ENCODE measurements at regions not wholly inside any gene's neighbourhood (a gene's known extent, or its start where the extent isn't known, plus 50 kb on each side); places are given as distances from the start of the nearest gene placed in this dataset.
"Not testable (repeated sequence)": the region's sequence is repeated elsewhere in the genome, so short reads cannot be mapped to it uniquely, and the experiment has no call there.

DNA sequence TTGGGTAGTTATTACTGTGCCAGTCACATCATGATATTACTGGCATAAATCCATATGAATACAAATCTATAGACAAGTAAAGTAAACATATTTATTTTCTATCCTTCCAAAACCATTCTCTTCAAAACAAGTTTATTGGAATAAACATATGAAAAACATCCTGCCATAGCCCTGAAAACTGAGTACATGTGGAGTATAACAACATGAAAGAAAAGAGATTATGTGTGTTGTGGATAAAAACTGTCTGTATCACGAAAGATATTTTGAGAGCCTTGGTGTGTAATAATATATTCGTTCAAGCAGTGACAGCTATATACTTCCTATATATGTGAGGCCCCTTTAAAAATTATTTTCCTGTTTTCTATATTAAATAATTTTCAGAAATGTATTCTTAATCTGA lies 1742.2 kb downstream of the ARAP2 start:
- Histone ChIP-seq H3K79me2 (ENCODE audit: control insufficient read depth, insufficient read depth, low read length) (no peaks in the 10 kb centered on the region), H3K4me3 (replicated peaks in 1 of 4; ENCODE audit: control extremely low read depth in 1 of 4, insufficient read depth in 1 of 4, low read depth in 3 of 4, low read length in 4 of 4) (no peak overlapping the region), H3K4me2 (ENCODE audit: extremely low read depth, insufficient read depth, low read length) (no peak overlapping the region), H3K27me3 (ENCODE audit: control insufficient read depth, insufficient read depth, low read length) (no peaks in the 10 kb centered on the region), H2AFZ (ENCODE audit: low read length) (no peak overlapping the region), H4K20me1 (ENCODE audit: control insufficient read depth, extremely low read depth, insufficient read depth, low read length) (no peaks in the 10 kb centered on the region), H3K4me1 (ENCODE audit: control insufficient read depth, extremely low read depth, insufficient read depth, low read length) (no peaks in the 10 kb centered on the region), H3K9me3 (ENCODE audit: control insufficient read depth, insufficient read depth, low read depth, low read length) (no peaks in the 10 kb centered on the region), H3K36me3 (ENCODE audit: control insufficient read depth, insufficient read depth, low read length) (no peaks in the 10 kb centered on the region), H3K9ac (ENCODE audit: insufficient read depth, low read length) (no peak overlapping the region), H3K27ac (ENCODE audit: insufficient read depth, low read length) (no peak overlapping the region)
- TF ChIP-seq, protein P1, sequence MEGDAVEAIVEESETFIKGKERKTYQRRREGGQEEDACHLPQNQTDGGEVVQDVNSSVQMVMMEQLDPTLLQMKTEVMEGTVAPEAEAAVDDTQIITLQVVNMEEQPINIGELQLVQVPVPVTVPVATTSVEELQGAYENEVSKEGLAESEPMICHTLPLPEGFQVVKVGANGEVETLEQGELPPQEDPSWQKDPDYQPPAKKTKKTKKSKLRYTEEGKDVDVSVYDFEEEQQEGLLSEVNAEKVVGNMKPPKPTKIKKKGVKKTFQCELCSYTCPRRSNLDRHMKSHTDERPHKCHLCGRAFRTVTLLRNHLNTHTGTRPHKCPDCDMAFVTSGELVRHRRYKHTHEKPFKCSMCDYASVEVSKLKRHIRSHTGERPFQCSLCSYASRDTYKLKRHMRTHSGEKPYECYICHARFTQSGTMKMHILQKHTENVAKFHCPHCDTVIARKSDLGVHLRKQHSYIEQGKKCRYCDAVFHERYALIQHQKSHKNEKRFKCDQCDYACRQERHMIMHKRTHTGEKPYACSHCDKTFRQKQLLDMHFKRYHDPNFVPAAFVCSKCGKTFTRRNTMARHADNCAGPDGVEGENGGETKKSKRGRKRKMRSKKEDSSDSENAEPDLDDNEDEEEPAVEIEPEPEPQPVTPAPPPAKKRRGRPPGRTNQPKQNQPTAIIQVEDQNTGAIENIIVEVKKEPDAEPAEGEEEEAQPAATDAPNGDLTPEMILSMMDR (conservative IDR thresholded peaks at IDR 0.05 in 1 of 2, IDR thresholded peaks at IDR 0.05 in 1 of 2; ENCODE audit: low read depth in 1 of 2, low read length in 2 of 2), result no peak
- TF ChIP-seq EZH2 (IDR thresholded peaks at IDR 0.05; ENCODE audit: low read length, missing control alignments), result no peak
- DNase-seq (ENCODE audit: low read depth in 2 of 2), result no peak

DNA sequence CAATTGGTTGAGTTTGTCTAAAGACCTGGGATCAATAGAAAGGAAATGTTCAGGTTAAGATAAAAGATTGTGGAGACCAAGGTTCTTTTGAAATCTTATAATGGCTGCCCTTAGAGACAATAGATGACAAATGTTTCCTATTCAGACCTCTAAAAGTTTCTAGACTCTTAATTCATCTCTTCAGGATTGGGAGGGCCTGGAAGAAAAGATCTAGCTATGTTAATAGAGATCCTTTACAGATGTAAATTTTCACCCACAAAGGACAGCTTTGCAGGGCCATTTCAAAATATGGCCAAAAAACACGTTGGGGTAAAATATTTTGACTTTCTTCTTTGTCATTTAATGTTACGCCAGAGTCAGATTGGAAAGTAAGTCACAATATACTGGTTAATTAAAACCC lies 1739.6 kb downstream of the ARAP2 start:
- not testable (repeated sequence) for DNase-seq (ENCODE audit: low read depth in 2 of 2); H3K9ac ChIP-seq (ENCODE audit: insufficient read depth, low read length); H4K20me1 ChIP-seq (ENCODE audit: control insufficient read depth, extremely low read depth, insufficient read depth, low read length); H3K4me2 ChIP-seq (ENCODE audit: extremely low read depth, insufficient read depth, low read length); H3K9me3 ChIP-seq (ENCODE audit: control insufficient read depth, insufficient read depth, low read depth, low read length); H3K79me2 ChIP-seq (ENCODE audit: control insufficient read depth, insufficient read depth, low read length); H3K27me3 ChIP-seq (ENCODE audit: control insufficient read depth, insufficient read depth, low read length); H3K36me3 ChIP-seq (ENCODE audit: control insufficient read depth, insufficient read depth, low read length); H3K4me3 ChIP-seq (replicated peaks in 1 of 4; ENCODE audit: control extremely low read depth in 1 of 4, insufficient read depth in 1 of 4, low read depth in 3 of 4, low read length in 4 of 4); H2AFZ ChIP-seq (ENCODE audit: low read length); H3K4me1 ChIP-seq (ENCODE audit: control insufficient read depth, extremely low read depth, insufficient read depth, low read length); H3K27ac ChIP-seq (ENCODE audit: insufficient read depth, low read length)

DNA sequence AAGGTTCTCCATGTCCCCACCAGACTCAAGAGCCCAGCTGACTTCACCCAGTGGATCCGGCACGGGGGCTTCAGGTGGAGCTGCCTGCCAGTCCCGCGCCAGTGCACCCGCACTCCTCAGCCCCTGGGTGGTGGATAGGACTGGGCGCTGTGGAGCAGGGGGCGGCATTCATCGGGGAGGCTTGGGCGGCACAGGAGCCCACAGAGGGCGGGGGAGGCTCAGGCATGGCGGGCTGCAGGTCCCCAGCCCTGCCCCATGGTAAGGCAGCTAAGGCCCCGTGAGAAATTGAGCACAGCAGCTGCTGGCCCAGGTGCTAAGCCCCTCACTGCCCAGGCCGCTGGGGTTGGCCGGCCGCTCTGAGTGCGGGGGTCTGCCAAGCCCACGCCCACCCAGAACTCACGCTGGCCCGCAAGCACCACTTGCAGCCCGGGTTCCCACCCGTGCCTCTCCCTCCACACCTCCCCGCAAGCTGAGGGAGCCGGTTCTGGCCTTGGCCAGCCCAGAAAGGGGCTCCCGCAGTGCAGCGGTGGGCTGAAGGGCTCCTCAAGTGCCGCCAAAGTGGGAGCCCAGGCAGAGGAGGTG lies 1737.7 kb downstream of the ARAP2 start:
- not testable (repeated sequence) for H3K27ac ChIP-seq (ENCODE audit: insufficient read depth, low read length); H4K20me1 ChIP-seq (ENCODE audit: control insufficient read depth, extremely low read depth, insufficient read depth, low read length)

DNA sequence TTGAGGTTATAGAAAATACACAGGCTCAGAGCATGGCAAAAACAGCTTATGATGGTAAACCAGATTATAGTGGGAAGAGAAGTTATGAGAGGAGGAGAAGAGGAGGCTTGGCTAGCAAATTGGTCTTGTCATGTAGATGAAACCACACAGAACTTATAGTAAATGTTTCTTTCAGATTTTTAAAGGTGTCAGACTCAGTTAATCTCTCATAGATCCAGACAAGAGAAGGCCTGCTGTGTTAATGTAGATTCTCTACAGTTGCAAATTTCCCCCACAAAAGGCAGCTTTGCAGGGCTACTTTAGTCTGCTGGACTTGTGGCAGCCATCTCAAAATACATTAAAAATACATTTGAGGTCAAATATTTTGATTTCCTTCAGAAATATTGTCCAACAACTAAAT lies 1731.7 kb downstream of the ARAP2 start:
- DNase-seq (ENCODE audit: low read depth in 2 of 2), result no peak
- no peak overlapping the region for H2AFZ ChIP-seq (ENCODE audit: low read length)
- TF ChIP-seq, protein P1 (conservative IDR thresholded peaks at IDR 0.05 in 1 of 2, IDR thresholded peaks at IDR 0.05 in 1 of 2; ENCODE audit: low read depth in 1 of 2, low read length in 2 of 2), result no peak
- no peak for TF ChIP-seq EZH2 (IDR thresholded peaks at IDR 0.05; ENCODE audit: low read length, missing control alignments)
- no peak overlapping the region for H3K4me2 ChIP-seq (ENCODE audit: extremely low read depth, insufficient read depth, low read length)
- no peaks in the 10 kb centered on the region for H3K4me1 ChIP-seq (ENCODE audit: control insufficient read depth, extremely low read depth, insufficient read depth, low read length)
- H3K9me3 ChIP-seq (ENCODE audit: control insufficient read depth, insufficient read depth, low read depth, low read length), result no peaks in the 10 kb centered on the region
- no peaks in the 10 kb centered on the region for H3K79me2 ChIP-seq (ENCODE audit: control insufficient read depth, insufficient read depth, low read length)
- H3K36me3 ChIP-seq (ENCODE audit: control insufficient read depth, insufficient read depth, low read length), result no peaks in the 10 kb centered on the region
- H3K27ac ChIP-seq (ENCODE audit: insufficient read depth, low read length), result no peak overlapping the region
- H3K9ac ChIP-seq (ENCODE audit: insufficient read depth, low read length), result no peak overlapping the region
- no peaks in the 10 kb centered on the region for H3K27me3 ChIP-seq (ENCODE audit: control insufficient read depth, insufficient read depth, low read length)
- no peak overlapping the region for H3K4me3 ChIP-seq (replicated peaks in 1 of 4; ENCODE audit: control extremely low read depth in 1 of 4, insufficient read depth in 1 of 4, low read depth in 3 of 4, low read length in 4 of 4)
- no peaks in the 10 kb centered on the region for H4K20me1 ChIP-seq (ENCODE audit: control insufficient read depth, extremely low read depth, insufficient read depth, low read length)

More for the DNA sequence above, 1737.7 kb downstream of the ARAP2 start:
- not testable (repeated sequence) for DNase-seq (ENCODE audit: low read depth in 2 of 2); H3K27me3 ChIP-seq (ENCODE audit: control insufficient read depth, insufficient read depth, low read length); H3K4me3 ChIP-seq (replicated peaks in 1 of 4; ENCODE audit: control extremely low read depth in 1 of 4, insufficient read depth in 1 of 4, low read depth in 3 of 4, low read length in 4 of 4); H3K4me2 ChIP-seq (ENCODE audit: extremely low read depth, insufficient read depth, low read length); H3K9me3 ChIP-seq (ENCODE audit: control insufficient read depth, insufficient read depth, low read depth, low read length); H3K36me3 ChIP-seq (ENCODE audit: control insufficient read depth, insufficient read depth, low read length); H3K4me1 ChIP-seq (ENCODE audit: control insufficient read depth, extremely low read depth, insufficient read depth, low read length); H3K79me2 ChIP-seq (ENCODE audit: control insufficient read depth, insufficient read depth, low read length); H2AFZ ChIP-seq (ENCODE audit: low read length); H3K9ac ChIP-seq (ENCODE audit: insufficient read depth, low read length)

Data from fibroblast of lung (primary cell).